GM12891 (cell line): ENCODE measurements at regions not wholly inside any gene's neighbourhood (a gene's known extent, or its start where the extent isn't known, plus 50 kb on each side); places are given as distances from the start of the nearest gene placed in this dataset.

Source experiments
- POLR2A ChIP-seq: IDR thresholded peaks from 2 replicates; pipeline ENCODE4 v1.6.1; 2011; ENCODE audit warnings: low read depth, low read length, control low read depth
- POLR2AphosphoS5 ChIP-seq: IDR thresholded peaks from 2 replicates; pipeline ENCODE4 v1.6.1; 2011; ENCODE audit warnings: low read depth, low read length, control low read depth
- SPI1 ChIP-seq: IDR thresholded peaks from 2 replicates; pipeline ENCODE4 v1.6.1; 2011; ENCODE audit warnings: low read depth, low read length, control low read depth

- no peak for TF ChIP-seq SPI1
- TF ChIP-seq POLR2A, result no peak
- no peak for TF ChIP-seq POLR2AphosphoS5
These were observed 364.1 kb downstream of the EFNA5 start for GRCh38 chr5:107306594-107306993.
